ENCODE measurements at regions not wholly inside any gene's neighbourhood (a gene's known extent, or its start where the extent isn't known, plus 50 kb on each side); places are given as distances from the start of the nearest gene placed in this dataset.

- Histone ChIP-seq H3K4me2 (ENCODE audit: low read depth, low read length, poor library complexity, severe bottlenecking) (no peak overlapping the region), H3K9me3 (ENCODE audit: low read length) (no peaks in the 10 kb centered on the region), H3K36me3 (ENCODE audit: insufficient read depth, low read length) (no peaks in the 10 kb centered on the region), H3K9me2 (replicated peaks; ENCODE audit: insufficient read depth, low read length) (no peaks in the 10 kb centered on the region), H3K27ac (ENCODE audit: low read length) (no peak overlapping the region), H3K79me2 (ENCODE audit: low read length) (no peaks in the 10 kb centered on the region), H2AFZ (ENCODE audit: low read length) (no peak overlapping the region), H3K4me3 (ENCODE audit: low read length) (no peak overlapping the region), H4K20me1 (ENCODE audit: insufficient read depth, low read depth, low read length) (no peaks in the 10 kb centered on the region), H3K9ac (ENCODE audit: low read length) (no peak overlapping the region), H3K4me1 (ENCODE audit: low read length) (no peaks in the 10 kb centered on the region), H3K27me3 (ENCODE audit: low read length) (no peaks in the 10 kb centered on the region)
- no peak for DNase-seq
Observed at GRCh38 chr5:171509467-171509866, 90.0 kb downstream of the FGF18 start.

- no peaks in the 10 kb centered on the region for H3K36me3 ChIP-seq (ENCODE audit: insufficient read depth, low read length)
- H3K9me2 ChIP-seq (replicated peaks; ENCODE audit: insufficient read depth, low read length) = no peaks in the 10 kb centered on the region
- H3K9me3 ChIP-seq (ENCODE audit: low read length) = no peaks in the 10 kb centered on the region
- no peak for DNase-seq
- no peak overlapping the region for H3K4me3 ChIP-seq (ENCODE audit: low read length)
- no peaks in the 10 kb centered on the region for H3K79me2 ChIP-seq (ENCODE audit: low read length)
- no peaks in the 10 kb centered on the region for H4K20me1 ChIP-seq (ENCODE audit: insufficient read depth, low read depth, low read length)
- no peak overlapping the region for H3K9ac ChIP-seq (ENCODE audit: low read length)
- no peak overlapping the region for H2AFZ ChIP-seq (ENCODE audit: low read length)
- H3K27me3 ChIP-seq (ENCODE audit: low read length) = no peaks in the 10 kb centered on the region
- H3K27ac ChIP-seq (ENCODE audit: low read length) = no peak overlapping the region
- no peak overlapping the region for H3K4me2 ChIP-seq (ENCODE audit: low read depth, low read length, poor library complexity, severe bottlenecking)
- H3K4me1 ChIP-seq (ENCODE audit: low read length) = no peaks in the 10 kb centered on the region
Observed at GRCh38 chr5:171512397-171512796, 93.0 kb downstream of the FGF18 start.

- no peaks in the 10 kb centered on the region for H3K79me2 ChIP-seq (ENCODE audit: low read length)
- H3K27me3 ChIP-seq (ENCODE audit: low read length) = no peaks in the 10 kb centered on the region
- H3K4me2 ChIP-seq (ENCODE audit: low read depth, low read length, poor library complexity, severe bottlenecking) = no peak overlapping the region
- no peaks in the 10 kb centered on the region for H4K20me1 ChIP-seq (ENCODE audit: insufficient read depth, low read depth, low read length)
- H3K27ac ChIP-seq (ENCODE audit: low read length) = no peak overlapping the region
- no peak for DNase-seq
- H3K9me3 ChIP-seq (ENCODE audit: low read length) = no peaks in the 10 kb centered on the region
- H3K9me2 ChIP-seq (replicated peaks; ENCODE audit: insufficient read depth, low read length) = no peaks in the 10 kb centered on the region
- H3K4me1 ChIP-seq (ENCODE audit: low read length) = no peaks in the 10 kb centered on the region
- no peak overlapping the region for H3K9ac ChIP-seq (ENCODE audit: low read length)
- H3K4me3 ChIP-seq (ENCODE audit: low read length) = no peak overlapping the region
- no peaks in the 10 kb centered on the region for H3K36me3 ChIP-seq (ENCODE audit: insufficient read depth, low read length)
- no peak overlapping the region for H2AFZ ChIP-seq (ENCODE audit: low read length)
Observed at GRCh38 chr5:171513591-171513990, 94.1 kb downstream of the FGF18 start.

GRCh38 chr5:171518916-171519315, 99.5 kb downstream of the FGF18 start:
- H3K9me2 ChIP-seq (replicated peaks; ENCODE audit: insufficient read depth, low read length) = no peaks in the 10 kb centered on the region
- no peak for DNase-seq
- no peaks in the 10 kb centered on the region for H3K4me1 ChIP-seq (ENCODE audit: low read length)
- no peaks in the 10 kb centered on the region for H3K79me2 ChIP-seq (ENCODE audit: low read length)
- no peaks in the 10 kb centered on the region for H3K36me3 ChIP-seq (ENCODE audit: insufficient read depth, low read length)
- H3K4me3 ChIP-seq (ENCODE audit: low read length) = no peak overlapping the region
- no peaks in the 10 kb centered on the region for H3K27me3 ChIP-seq (ENCODE audit: low read length)
- H3K9ac ChIP-seq (ENCODE audit: low read length) = no peak overlapping the region
- H2AFZ ChIP-seq (ENCODE audit: low read length) = no peak overlapping the region
- H3K9me3 ChIP-seq (ENCODE audit: low read length) = no peaks in the 10 kb centered on the region
- no peak overlapping the region for H3K4me2 ChIP-seq (ENCODE audit: low read depth, low read length, poor library complexity, severe bottlenecking)
- H3K27ac ChIP-seq (ENCODE audit: low read length) = no peak overlapping the region
- H4K20me1 ChIP-seq (ENCODE audit: insufficient read depth, low read depth, low read length) = no peaks in the 10 kb centered on the region

GRCh38 chr5:171520300-171521174, 101.1 kb downstream of the FGF18 start:
- Histone ChIP-seq H3K9me2 (replicated peaks; ENCODE audit: insufficient read depth, low read length) (no peaks in the 10 kb centered on the region), H2AFZ (ENCODE audit: low read length) (no peak overlapping the region), H3K79me2 (ENCODE audit: low read length) (no peaks in the 10 kb centered on the region), H4K20me1 (ENCODE audit: insufficient read depth, low read depth, low read length) (no peaks in the 10 kb centered on the region), H3K9me3 (ENCODE audit: low read length) (no peaks in the 10 kb centered on the region), H3K4me2 (ENCODE audit: low read depth, low read length, poor library complexity, severe bottlenecking) (no peak overlapping the region), H3K4me1 (ENCODE audit: low read length) (no peaks in the 10 kb centered on the region), H3K9ac (ENCODE audit: low read length) (no peak overlapping the region), H3K4me3 (ENCODE audit: low read length) (no peak overlapping the region), H3K27ac (ENCODE audit: low read length) (no peak overlapping the region), H3K36me3 (ENCODE audit: insufficient read depth, low read length) (no peaks in the 10 kb centered on the region), H3K27me3 (ENCODE audit: low read length) (no peaks in the 10 kb centered on the region)
- no peak for DNase-seq

- H3K27ac ChIP-seq (ENCODE audit: low read length) = no peak overlapping the region
- DNase-seq = no peak
- H3K79me2 ChIP-seq (ENCODE audit: low read length) = no peaks in the 10 kb centered on the region
- H3K9me2 ChIP-seq (replicated peaks; ENCODE audit: insufficient read depth, low read length) = no peaks in the 10 kb centered on the region
- H3K4me3 ChIP-seq (ENCODE audit: low read length) = no peak overlapping the region
- H2AFZ ChIP-seq (ENCODE audit: low read length) = no peak overlapping the region
- H3K4me1 ChIP-seq (ENCODE audit: low read length) = no peaks in the 10 kb centered on the region
- H3K9ac ChIP-seq (ENCODE audit: low read length) = no peak overlapping the region
- no peaks in the 10 kb centered on the region for H4K20me1 ChIP-seq (ENCODE audit: insufficient read depth, low read depth, low read length)
- no peaks in the 10 kb centered on the region for H3K9me3 ChIP-seq (ENCODE audit: low read length)
- no peaks in the 10 kb centered on the region for H3K36me3 ChIP-seq (ENCODE audit: insufficient read depth, low read length)
- no peak overlapping the region for H3K4me2 ChIP-seq (ENCODE audit: low read depth, low read length, poor library complexity, severe bottlenecking)
- no peaks in the 10 kb centered on the region for H3K27me3 ChIP-seq (ENCODE audit: low read length)
Observed at GRCh38 chr5:171521219-171521633, 101.8 kb downstream of the FGF18 start.

- no peaks in the 10 kb centered on the region for H3K4me1 ChIP-seq (ENCODE audit: low read length)
- H3K79me2 ChIP-seq (ENCODE audit: low read length) = no peaks in the 10 kb centered on the region
- no peaks in the 10 kb centered on the region for H3K9me2 ChIP-seq (replicated peaks; ENCODE audit: insufficient read depth, low read length)
- no peak overlapping the region for H3K4me2 ChIP-seq (ENCODE audit: low read depth, low read length, poor library complexity, severe bottlenecking)
- no peak for DNase-seq
- no peak overlapping the region for H2AFZ ChIP-seq (ENCODE audit: low read length)
- no peaks in the 10 kb centered on the region for H3K9me3 ChIP-seq (ENCODE audit: low read length)
- no peaks in the 10 kb centered on the region for H3K36me3 ChIP-seq (ENCODE audit: insufficient read depth, low read length)
- no peak overlapping the region for H3K27ac ChIP-seq (ENCODE audit: low read length)
- no peak overlapping the region for H3K4me3 ChIP-seq (ENCODE audit: low read length)
- no peaks in the 10 kb centered on the region for H3K27me3 ChIP-seq (ENCODE audit: low read length)
- H3K9ac ChIP-seq (ENCODE audit: low read length) = no peak overlapping the region
- H4K20me1 ChIP-seq (ENCODE audit: insufficient read depth, low read depth, low read length) = no peaks in the 10 kb centered on the region
Observed at GRCh38 chr5:171521679-171522078, 102.2 kb downstream of the FGF18 start.

- no peak overlapping the region for H3K27ac ChIP-seq (ENCODE audit: low read length)
- no peaks in the 10 kb centered on the region for H3K4me1 ChIP-seq (ENCODE audit: low read length)
- no peaks in the 10 kb centered on the region for H4K20me1 ChIP-seq (ENCODE audit: insufficient read depth, low read depth, low read length)
- no peak for DNase-seq
- no peak overlapping the region for H3K4me2 ChIP-seq (ENCODE audit: low read depth, low read length, poor library complexity, severe bottlenecking)
- no peak overlapping the region for H3K4me3 ChIP-seq (ENCODE audit: low read length)
- H3K27me3 ChIP-seq (ENCODE audit: low read length) = no peaks in the 10 kb centered on the region
- H3K36me3 ChIP-seq (ENCODE audit: insufficient read depth, low read length) = no peaks in the 10 kb centered on the region
- H3K79me2 ChIP-seq (ENCODE audit: low read length) = no peaks in the 10 kb centered on the region
- no peak overlapping the region for H3K9ac ChIP-seq (ENCODE audit: low read length)
- H3K9me2 ChIP-seq (replicated peaks; ENCODE audit: insufficient read depth, low read length) = no peaks in the 10 kb centered on the region
- no peak overlapping the region for H2AFZ ChIP-seq (ENCODE audit: low read length)
- H3K9me3 ChIP-seq (ENCODE audit: low read length) = no peaks in the 10 kb centered on the region
Observed at GRCh38 chr5:171523781-171524180, 104.3 kb downstream of the FGF18 start.
